ES-I3 (cell line): ENCODE measurements at regions not wholly inside any gene's neighbourhood (a gene's known extent, or its start where the extent isn't known, plus 50 kb on each side); places are given as distances from the start of the nearest gene placed in this dataset.

Experiments used
- H3K36me3 ChIP-seq: 2 replicates; pipeline ENCODE4 v1.6.1; 2013; ENCODE audit warnings: mild to moderate bottlenecking, low read length, control low read depth, moderate library complexity; ENCODE audit not compliant: insufficient read depth
- H3K4me1 ChIP-seq: 2 replicates; pipeline ENCODE4 v1.6.1; 2013; ENCODE audit warnings: mild to moderate bottlenecking, control low read depth, low read length; ENCODE audit not compliant: insufficient read depth
- H3K9ac ChIP-seq: 2 replicates; pipeline ENCODE4 v1.6.1; 2013; ENCODE audit warnings: low read depth, mild to moderate bottlenecking, low read length, moderate library complexity
- H3K9me3 ChIP-seq: 2 replicates; pipeline ENCODE4 v1.6.1; 2013; ENCODE audit warnings: mild to moderate bottlenecking, low read length, moderate library complexity; ENCODE audit not compliant: control insufficient read depth, insufficient read depth

DNA sequence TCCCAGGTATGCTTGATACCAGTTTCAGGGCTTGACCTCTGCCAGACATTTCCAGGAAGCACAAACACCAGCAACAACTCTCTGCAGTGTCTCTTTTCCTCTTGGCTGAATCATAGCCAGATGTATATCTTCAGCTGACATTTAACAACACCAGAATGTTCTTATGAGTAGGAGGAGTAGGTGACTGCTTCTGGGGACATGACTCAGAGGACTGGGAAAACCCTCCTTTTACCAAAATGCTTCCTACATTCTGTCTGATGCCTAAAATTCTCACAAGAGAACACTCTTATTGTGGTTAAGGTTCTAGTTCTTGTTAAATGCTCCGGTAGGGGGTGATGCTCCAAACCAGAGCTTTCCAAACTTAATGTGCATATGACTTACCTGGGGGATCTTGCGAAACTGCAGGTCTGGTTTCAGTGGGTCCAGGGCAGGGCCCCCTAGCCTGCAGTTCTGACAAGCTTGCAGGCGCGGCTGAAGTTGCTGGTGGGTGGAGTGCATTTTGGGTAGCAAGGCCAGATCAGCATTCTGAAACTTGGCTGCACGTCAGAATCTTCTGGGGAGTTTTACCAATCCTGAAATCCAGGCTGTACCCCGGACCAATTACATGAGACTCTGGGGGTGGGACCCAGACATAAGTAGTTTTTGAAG is 329.3 kb upstream of the RPS6KA3 start:
- Histone ChIP-seq H3K4me1 (peaks cover 4% of the 10 kb centered on the region; the same call in 1 of the 2 replicates), H3K9me3 (no peaks in the 10 kb centered on the region), H3K36me3 (no peaks in the 10 kb centered on the region), H3K9ac (no peak overlapping the region)

DNA sequence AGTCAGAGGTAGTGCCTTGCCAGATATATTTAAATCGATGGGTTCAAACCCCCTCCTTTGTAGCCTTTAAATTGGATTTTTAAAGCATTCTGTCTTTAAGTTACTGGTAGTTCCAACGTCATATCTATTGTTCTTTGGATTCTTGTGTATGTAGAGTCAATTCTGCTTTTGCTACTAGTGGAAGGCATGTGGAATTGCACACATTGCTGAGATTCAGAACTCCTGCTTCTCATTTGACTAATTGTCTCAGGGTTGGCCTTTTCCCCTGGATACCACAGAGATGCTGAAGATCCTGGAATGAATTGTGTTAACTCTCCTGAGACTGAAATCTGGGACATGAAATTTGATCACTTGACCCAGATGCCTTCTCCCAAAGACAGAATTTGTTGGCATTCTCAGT is 328.3 kb upstream of the RPS6KA3 start:
- no peak overlapping the region for H3K9ac ChIP-seq
- no peaks in the 10 kb centered on the region for H3K9me3 ChIP-seq
- H3K4me1 ChIP-seq = peaks cover 4% of the 10 kb centered on the region; the same call in 1 of the 2 replicates
- no peaks in the 10 kb centered on the region for H3K36me3 ChIP-seq

DNA sequence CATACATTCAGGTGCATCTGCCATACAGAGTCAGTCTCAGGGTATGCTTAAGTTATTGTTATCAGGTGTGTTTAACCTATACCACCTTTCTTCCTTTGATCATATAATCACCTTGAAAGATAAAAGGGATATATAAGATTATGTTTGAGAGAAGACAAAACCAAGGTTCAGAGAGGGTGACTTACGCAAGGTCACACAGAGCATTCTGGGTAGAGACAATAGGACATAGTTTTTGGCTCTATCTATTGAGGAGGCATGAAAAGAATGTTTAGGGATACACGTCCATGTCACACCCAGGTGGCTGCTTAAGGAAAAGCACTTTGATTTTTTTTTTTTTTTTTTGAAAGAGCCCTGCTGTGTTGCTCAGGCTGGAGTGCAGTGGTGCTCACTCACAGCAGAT is 327.1 kb upstream of the RPS6KA3 start:
- peaks cover 2% of the 10 kb centered on the region; the same call in 1 of the 2 replicates for H3K9me3 ChIP-seq
- no peak overlapping the region for H3K9ac ChIP-seq
- H3K4me1 ChIP-seq = peaks cover 4% of the 10 kb centered on the region; the same call in 1 of the 2 replicates
- H3K36me3 ChIP-seq = no peaks in the 10 kb centered on the region

DNA sequence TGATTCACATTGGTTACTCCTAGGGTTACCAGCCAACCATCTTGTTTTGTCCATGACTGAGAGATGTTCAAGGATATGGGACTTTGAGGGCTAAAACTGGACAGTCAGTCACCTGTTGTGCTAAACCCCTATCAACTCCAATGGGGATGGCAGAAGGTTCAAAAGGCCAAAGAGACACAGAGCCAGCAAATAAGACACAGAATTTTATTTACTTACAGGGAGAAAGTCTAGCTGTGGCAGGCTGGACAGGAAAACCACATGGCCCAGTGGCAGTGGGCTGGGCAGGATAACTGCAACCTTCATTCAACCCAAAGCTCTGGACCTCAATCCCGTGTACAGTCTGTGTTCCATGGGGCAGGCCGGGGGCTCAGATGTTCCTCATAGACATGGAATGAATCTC is 326.7 kb upstream of the RPS6KA3 start:
- H3K9me3 ChIP-seq = peaks cover 2% of the 10 kb centered on the region; the same call in 1 of the 2 replicates
- H3K36me3 ChIP-seq = no peaks in the 10 kb centered on the region
- H3K4me1 ChIP-seq = peaks cover 4% of the 10 kb centered on the region; the same call in 1 of the 2 replicates

DNA sequence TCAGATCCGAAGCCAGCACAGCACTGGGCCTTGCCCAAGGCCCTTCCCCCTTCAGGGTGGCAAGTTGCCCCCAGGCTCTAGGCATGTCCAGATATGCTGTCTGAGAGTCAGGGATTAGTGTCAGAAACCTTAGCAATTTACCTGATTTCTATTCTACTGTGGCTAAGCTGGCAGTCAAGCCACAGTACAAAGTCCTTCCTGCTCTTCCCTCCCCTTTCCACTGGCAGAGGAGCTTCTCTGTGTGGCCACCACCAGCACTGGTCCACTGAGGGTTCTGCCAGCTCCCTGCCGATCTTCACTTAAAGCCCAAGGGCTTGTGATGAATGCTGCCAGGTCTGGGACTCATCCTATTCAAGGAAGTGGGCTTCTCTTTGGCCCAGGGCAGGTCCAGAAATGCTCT is 324.5 kb upstream of the RPS6KA3 start:
- no peak overlapping the region for H3K9ac ChIP-seq
- no peaks in the 10 kb centered on the region for H3K36me3 ChIP-seq
- H3K4me1 ChIP-seq = peaks cover 4% of the 10 kb centered on the region; the same call in 1 of the 2 replicates
- peaks cover 2% of the 10 kb centered on the region; the same call in 1 of the 2 replicates for H3K9me3 ChIP-seq

More for the DNA sequence above, 326.7 kb upstream of the RPS6KA3 start:
- no peak overlapping the region for H3K9ac ChIP-seq

DNA sequence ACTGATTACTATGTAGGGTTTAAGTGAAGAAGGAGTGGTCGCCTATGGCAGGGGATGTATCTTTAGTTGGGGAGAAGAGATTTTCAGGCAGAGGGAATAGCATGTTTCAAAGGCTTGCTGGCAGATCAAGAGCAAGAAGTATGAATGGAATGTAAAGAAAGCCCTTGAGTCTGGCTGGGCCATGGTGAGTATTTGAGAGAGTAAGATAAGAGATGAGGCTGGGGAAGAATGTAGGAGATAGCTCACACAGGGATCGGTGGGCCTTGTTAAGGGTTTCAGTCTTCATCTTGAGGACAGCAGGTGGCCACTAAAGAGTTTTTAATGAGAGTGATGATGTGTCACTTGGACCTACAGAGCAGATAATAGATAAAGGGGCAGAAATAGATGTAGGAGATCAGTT is 319.1 kb upstream of the RPS6KA3 start:
- Histone ChIP-seq H3K9ac (no peak overlapping the region), H3K4me1 (no peaks in the 10 kb centered on the region), H3K36me3 (no peaks in the 10 kb centered on the region), H3K9me3 (peaks cover 2% of the 10 kb centered on the region; the same call in 1 of the 2 replicates)

DNA sequence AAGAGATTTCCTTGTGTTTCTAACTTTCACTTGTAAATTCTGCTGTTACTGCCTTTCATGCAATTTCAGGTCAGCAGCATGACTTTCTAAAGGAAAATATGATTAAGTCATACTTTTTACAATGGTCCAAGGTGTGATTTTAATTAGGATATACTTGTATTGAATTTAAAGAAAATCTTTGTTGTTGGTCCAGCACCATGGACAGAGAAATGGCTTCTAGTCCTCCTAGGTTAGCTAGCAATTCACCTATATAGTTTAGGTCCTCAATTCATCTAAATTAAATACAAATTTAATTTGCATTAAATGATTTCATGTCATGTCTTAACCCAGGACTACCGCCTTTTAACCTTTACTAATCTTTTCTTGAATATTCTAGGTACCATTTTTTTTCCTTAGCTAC is 304.9 kb upstream of the RPS6KA3 start:
- no peaks in the 10 kb centered on the region for H3K4me1 ChIP-seq
- H3K9ac ChIP-seq = no peak overlapping the region

DNA sequence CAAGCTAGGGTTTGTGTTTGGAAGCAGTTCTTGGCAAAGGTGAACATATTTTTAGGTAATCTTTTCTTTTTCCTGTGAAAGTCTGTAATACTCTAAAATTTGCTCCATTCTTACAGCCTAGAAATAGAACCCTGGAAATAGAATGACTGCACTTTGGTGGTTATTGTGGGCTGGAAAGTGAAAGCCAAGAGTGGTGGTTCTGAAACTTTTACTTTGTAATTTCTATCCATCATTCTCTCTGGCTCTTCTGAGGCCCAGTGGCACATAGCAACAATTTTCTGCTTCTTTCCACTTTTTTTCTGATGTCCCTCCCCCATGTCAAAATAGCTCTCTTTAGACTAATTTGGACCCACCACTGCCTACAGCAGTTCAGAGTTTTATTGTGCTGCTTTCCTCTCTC is 300.4 kb upstream of the RPS6KA3 start:
- Histone ChIP-seq H3K9me3 (no peaks in the 10 kb centered on the region), H3K9ac (no peak overlapping the region), H3K4me1 (peaks cover 4% of the 10 kb centered on the region; the same call in 1 of the 2 replicates), H3K36me3 (no peaks in the 10 kb centered on the region)

More for the DNA sequence above, 304.9 kb upstream of the RPS6KA3 start:
- H3K9me3 ChIP-seq = no peaks in the 10 kb centered on the region
- no peaks in the 10 kb centered on the region for H3K36me3 ChIP-seq

DNA sequence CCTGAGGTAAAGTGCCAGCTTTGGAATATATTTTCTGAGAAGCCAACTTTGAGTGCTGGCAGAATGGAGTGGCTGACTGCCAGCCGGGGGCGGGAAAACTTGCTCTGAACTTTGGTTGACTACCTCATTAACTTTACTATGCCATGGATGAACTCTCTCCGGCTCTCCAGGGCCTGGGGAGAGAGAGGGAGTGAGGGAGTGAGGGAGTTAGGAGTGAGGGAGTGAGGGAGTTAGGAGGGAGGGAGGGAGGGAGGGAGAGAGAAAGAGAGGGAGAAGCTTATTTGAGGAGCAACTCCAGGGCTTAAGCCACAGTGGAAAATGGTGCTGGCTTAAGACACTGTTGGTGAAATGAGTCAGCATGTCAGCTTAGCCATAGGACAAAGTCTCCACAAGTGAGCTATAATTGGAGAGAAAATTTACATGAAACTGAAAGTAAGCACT is 280.9 kb upstream of the RPS6KA3 start:
- H3K36me3 ChIP-seq = no peaks in the 10 kb centered on the region
- peaks cover 7% of the 10 kb centered on the region; the same call in 1 of the 2 replicates for H3K9me3 ChIP-seq
- H3K9ac ChIP-seq = no peak overlapping the region
- no peaks in the 10 kb centered on the region for H3K4me1 ChIP-seq

DNA sequence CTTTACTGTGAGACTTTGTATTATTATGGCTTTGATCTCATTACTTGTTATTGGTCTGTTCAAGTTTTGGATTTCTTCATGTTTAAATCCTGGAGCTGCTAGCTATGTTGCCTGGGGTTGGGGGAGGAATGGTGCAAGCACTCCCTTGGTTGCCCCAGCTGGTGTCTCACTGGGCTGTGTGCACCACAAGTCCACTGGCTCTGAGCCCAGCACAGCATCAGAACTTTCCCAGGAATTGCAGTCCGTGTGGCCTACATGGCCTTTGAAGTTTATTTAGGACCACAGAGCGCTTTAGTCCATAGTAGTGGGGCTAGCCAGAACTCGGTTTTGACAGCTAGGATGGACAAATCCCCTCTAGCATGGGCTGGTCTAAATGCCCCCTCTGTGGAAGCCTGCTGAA is 278.8 kb upstream of the RPS6KA3 start:
- no peak overlapping the region for H3K9ac ChIP-seq
- no peaks in the 10 kb centered on the region for H3K36me3 ChIP-seq
- peaks cover 7% of the 10 kb centered on the region; the same call in 1 of the 2 replicates for H3K9me3 ChIP-seq
- no peaks in the 10 kb centered on the region for H3K4me1 ChIP-seq

DNA sequence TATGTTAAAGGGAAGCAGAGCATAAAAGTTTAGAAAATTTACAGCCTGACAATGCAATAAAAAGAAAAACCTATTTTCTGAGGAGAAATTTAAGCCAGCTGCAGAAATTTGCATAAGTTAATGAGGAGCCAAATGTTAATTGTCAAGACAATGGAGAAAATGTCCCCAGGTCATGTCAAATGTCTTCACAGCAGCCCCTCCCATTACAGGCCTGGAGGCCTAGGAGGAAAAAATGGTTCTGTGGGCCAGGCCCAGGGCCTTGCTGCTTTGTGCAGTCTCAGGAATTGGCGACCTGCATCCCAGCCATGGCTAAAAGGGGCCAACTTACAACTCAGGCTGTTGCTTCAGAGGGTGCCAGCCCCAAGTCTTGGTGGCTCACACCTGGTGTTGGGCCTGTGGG is 275.4 kb upstream of the RPS6KA3 start:
- Histone ChIP-seq H3K9ac (no peak overlapping the region), H3K4me1 (no peaks in the 10 kb centered on the region), H3K9me3 (peaks cover 7% of the 10 kb centered on the region), H3K36me3 (no peaks in the 10 kb centered on the region)

DNA sequence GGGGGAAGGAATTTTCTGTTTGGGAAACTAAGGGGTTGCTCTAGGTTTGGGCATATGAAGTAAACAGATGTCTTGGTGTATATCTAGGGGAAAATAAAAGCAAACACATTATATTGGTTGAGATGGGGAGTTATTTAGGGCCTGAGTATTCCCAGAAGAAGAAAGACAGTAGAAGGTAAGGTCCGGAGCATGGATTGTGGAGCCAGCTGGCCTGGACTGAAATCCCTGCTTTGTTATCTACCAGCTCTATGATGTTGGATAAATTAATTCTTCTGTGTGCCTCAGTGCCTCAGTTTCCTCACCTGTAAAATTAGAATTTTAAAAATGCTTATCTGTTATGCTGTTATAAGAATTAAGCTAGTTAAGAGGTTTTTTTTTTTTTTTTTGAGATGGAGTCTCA is 272.3 kb upstream of the RPS6KA3 start:
- Histone ChIP-seq H3K4me1 (no peaks in the 10 kb centered on the region), H3K36me3 (no peaks in the 10 kb centered on the region), H3K9me3 (no peaks in the 10 kb centered on the region; the same call in 1 of the 2 replicates), H3K9ac (no peak overlapping the region)

DNA sequence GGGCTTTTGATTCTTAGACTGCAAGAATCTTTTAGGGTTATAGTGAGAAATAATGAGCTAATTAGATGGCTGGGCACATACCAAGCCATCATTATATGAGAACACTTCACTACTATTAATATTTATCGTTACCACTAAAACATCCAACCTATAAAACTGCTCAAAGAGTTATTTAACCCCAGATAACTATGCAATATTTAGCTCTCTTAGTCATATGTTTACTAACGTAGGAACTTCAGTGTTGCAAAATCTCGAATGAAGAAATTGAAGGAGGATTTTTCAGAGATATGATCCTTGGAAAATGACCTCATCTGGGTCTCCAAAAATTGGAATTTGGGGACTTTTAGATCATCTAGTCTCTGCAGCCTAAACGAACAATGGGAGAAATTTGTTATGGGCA is 265.0 kb upstream of the RPS6KA3 start:
- Histone ChIP-seq H3K4me1 (0 out of 2 replicates have a peak, but pooled peaks cover 6% of the 10 kb centered on the region), H3K9me3 (no peaks in the 10 kb centered on the region), H3K9ac (no peak overlapping the region), H3K36me3 (no peaks in the 10 kb centered on the region)

DNA sequence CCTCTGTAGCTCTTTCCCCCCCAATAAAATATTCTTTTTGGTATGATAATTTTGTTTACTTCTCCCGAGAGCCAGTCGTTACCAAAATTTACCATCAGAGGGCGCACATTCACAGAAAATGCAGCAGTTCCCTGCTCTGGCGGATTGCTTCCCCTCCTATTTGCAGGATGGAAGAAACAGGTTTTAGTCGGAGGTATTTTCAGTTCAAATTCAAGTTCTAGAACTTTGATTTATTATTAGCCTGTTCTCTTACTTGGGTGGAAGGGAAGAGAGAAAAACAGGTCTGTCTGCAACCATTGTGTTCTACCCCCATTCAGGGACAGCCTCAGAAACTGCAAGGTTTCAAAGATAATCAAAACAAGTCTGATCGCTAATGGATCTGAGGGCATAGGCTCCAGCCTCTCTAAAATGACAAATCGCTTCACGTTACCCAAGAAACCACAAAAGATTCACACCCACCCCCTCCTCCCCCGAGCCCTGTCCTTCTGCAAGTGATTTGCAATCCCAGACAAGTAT is 263.8 kb upstream of the RPS6KA3 start:
- Histone ChIP-seq H3K9ac (peak overlapping the region; percentile 24; the same call in 1 of the 2 replicates), H3K36me3 (no peaks in the 10 kb centered on the region), H3K4me1 (0 out of 2 replicates have a peak, but pooled peaks cover 6% of the 10 kb centered on the region), H3K9me3 (no peaks in the 10 kb centered on the region)

DNA sequence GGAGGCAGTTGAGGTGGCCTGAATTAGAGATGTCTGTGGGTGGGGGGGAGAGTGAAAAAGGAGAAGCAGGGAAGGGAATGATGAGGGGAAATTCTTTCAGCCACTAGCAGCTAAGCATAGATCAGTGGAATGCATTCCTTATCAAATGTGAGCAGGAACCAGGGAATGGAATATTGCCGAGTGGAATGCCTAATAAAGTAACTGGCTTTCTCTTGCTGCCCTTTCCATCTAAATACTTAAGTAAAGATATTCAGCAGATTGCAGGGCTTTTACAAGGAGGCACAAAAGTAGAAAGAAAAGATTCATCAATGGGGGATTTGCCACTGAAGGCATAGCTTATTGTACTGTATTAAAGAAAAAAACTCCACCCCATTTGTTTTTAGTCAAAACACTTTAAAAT is 263.0 kb upstream of the RPS6KA3 start:
- no peaks in the 10 kb centered on the region for H3K36me3 ChIP-seq
- H3K9ac ChIP-seq = no peak overlapping the region
- H3K4me1 ChIP-seq = 0 out of 2 replicates have a peak, but pooled peaks cover 6% of the 10 kb centered on the region
- no peaks in the 10 kb centered on the region for H3K9me3 ChIP-seq
